ENCODE measurements at regions not wholly inside any gene's neighbourhood (a gene's known extent, or its start where the extent isn't known, plus 50 kb on each side); places are given as distances from the start of the nearest gene placed in this dataset.

DNA sequence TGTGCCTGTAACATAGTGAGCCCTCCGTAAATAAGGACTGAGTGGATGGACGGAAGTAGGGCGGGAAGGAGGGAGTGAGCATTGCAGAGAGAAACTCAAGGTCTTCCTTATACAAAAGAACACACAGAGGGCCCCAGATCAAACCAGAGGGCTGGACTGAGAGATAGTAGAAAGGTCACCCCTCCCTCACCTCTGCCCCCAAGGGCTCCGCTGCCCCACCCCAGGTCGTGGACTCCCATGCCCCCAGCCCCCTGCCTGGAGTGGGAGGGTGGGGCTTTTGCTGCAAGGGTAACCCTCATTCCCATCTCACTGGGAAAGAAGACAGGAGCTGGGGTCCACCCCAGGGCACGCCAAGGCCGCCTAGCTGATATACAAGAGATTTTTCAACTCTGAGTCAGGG is 157.0 kb downstream of the MN1 start:
- no peak for DNase-seq (ENCODE audit: low read depth, low spot score)

- no peak for DNase-seq (ENCODE audit: low read depth, low spot score)
Observed at GRCh38 chr22:27647540-27647939, 154.0 kb downstream of the MN1 start.

- DNase-seq (ENCODE audit: low read depth, low spot score) = no peak
Observed at GRCh38 chr22:27648074-27648473, 153.5 kb downstream of the MN1 start.

DNA sequence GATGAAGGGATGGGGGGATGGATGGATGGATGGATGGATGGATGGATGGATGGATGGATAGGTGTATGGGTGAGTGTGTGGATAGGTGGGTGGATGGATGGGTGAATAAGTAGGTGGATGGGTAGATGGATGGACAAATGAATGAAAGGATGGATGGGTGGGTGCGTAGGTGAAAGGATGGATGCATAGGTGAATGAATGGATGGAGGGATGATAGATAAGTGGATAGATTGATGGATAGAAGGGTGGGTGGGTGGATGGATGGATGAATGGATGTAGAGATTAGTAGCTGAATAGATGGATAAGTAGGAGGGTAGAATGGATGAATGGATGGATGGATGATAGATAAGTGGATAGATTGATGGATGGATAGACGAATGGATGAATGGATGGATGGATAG is 152.7 kb downstream of the MN1 start:
- DNase-seq (ENCODE audit: low read depth, low spot score) = no peak

- DNase-seq (ENCODE audit: low read depth, low spot score) = no peak
Observed at GRCh38 chr22:27650572-27650971, 151.0 kb downstream of the MN1 start.

GRCh38 chr22:27650985-27651384 is 150.6 kb downstream of the MN1 start:
- no peak for DNase-seq (ENCODE audit: low read depth, low spot score)

- DNase-seq (ENCODE audit: low read depth, low spot score) = no peak
Observed at GRCh38 chr22:27651486-27651885, 150.1 kb downstream of the MN1 start.

GRCh38 chr22:27654546-27655445 is 146.8 kb downstream of the MN1 start:
- no peak for DNase-seq (ENCODE audit: low read depth, low spot score)

- no peak for DNase-seq (ENCODE audit: low read depth, low spot score)
Observed at GRCh38 chr22:27655582-27656185, 145.9 kb downstream of the MN1 start.

GRCh38 chr22:27656970-27657369 is 144.6 kb downstream of the MN1 start:
- DNase-seq (ENCODE audit: low read depth, low spot score) = no peak

GRCh38 chr22:27660306-27660705 is 141.2 kb downstream of the MN1 start:
- no peak for DNase-seq (ENCODE audit: low read depth, low spot score)

DNA sequence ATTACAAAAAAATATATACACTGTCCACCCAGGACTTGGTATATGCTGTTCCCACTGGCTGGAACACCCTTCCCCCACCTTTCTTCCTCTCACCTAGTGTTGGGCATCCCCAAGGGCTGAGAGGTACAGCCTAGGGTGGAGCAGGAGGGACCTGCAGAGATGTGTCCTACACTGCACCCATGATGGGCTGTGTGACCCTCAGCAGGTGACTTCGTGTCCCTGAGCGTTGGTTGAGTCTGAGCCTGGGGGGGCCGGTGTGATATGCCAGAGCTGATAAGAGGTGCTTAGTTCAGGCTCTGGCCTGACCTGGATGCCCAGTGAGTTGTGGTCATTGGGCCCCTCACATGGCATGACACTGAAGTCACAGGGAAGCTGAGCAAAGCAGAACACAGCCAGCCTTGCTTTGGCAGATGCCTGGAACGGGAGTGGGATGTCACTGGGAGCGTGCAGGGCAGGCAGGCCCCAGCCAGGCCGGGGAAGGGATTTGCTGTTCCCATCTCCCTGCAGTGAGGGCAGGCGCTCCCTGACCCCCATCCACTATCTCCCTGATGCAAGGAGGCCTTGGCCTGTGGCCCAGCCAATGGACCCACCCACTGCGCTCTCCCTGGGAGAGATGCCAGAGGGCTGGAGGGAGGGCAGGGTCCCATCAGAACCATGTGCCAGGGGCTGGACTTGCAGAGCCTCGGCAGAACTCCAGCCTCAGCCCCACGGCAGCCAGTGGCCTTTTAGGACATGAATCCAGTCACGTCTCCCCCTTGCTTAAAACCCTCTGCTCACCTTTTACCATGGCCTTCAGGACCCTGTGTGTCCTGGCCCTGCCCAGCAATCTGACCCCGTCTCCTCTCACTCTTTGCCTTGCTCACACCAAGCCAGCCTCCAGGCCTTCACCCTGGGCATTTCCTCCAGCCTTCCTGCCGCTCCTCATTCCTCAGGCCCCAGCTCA is 138.9 kb downstream of the MN1 start:
- no peak for DNase-seq (ENCODE audit: low read depth, low spot score)

- DNase-seq (ENCODE audit: low read depth, low spot score) = no peak
Observed at GRCh38 chr22:27663812-27664211, 137.7 kb downstream of the MN1 start.

DNA sequence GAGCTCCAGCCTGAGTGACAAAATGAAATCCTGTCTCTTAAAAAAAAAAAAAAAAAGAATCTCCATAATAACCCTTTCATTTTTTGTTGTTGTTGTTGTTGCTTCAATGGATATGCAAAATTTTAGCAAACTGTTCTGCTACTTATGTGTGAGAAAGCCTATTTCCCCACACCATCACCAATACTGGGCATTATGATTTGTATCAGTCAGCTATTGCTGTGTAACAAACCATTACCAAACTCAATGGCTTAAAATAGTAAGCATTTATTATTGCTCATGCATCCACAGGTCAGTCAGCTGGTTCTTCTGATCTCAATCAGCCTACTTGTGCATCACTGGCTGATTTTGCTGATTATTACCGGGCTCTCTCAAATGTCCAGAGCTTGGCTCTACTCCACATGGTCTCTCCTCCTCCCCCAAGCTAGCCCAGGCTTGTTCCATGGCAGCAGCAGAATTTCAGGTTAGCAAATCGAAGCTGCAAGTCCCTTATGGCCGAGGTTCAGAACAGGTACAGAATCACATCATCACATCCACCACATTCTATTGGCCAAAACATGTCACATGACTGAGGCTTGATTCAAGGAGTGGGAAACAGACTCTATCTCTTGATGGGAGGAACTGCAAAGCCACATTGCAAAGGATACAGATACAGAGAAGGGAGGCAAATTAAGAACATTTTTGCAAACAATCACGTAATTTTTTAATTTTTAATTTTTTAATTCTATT is 135.1 kb downstream of the MN1 start:
- DNase-seq (ENCODE audit: low read depth, low spot score) = no peak

- no peak for DNase-seq (ENCODE audit: low read depth, low spot score)
Observed at GRCh38 chr22:27667121-27667843, 134.3 kb downstream of the MN1 start.

- no peak for DNase-seq (ENCODE audit: low read depth, low spot score)
Observed at GRCh38 chr22:27668828-27669797, 132.4 kb downstream of the MN1 start.

- DNase-seq (ENCODE audit: low read depth, low spot score) = no peak
Observed at GRCh38 chr22:27669798-27670599, 131.6 kb downstream of the MN1 start.

DNA sequence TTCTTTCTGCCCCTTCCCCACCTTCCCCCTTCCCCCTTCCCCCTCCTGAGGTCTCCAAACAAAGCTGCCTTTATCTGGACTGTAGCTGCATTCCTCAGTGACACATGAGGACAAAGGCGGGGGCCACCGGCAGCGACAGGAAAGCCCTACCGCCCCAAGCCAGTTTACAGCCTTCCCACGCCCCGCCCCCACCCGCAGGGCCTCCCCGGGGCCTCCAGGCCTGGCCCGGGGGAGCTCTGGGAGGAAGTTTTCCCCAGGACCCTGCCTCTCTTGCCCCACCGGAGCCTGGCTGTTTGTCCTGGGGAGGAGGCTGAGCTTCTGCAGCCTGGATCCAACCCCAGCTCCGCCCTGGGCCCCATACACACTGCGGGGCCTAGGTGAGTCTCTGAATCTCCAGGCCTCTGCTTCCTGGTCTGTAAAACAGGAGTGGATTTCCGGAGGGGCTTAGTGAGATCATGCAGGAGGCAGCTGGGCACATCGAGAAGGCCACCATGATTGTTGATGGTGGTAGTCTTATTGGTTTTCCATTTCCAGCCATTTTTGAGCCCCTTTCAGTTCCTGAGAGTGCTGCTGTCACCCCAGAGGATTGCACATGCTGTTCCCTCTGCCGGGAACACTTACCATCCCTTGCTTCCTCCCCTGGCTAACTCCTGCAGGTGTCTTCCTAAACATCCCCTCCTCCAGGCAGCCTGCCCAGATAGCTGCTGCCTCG is 130.7 kb downstream of the MN1 start:
- no peak for DNase-seq (ENCODE audit: low read depth, low spot score)

All from pulmonary artery endothelial cell (primary cell).